GM20000 (cell line): ENCODE measurements at regions not wholly inside any gene's neighbourhood (a gene's known extent, or its start where the extent isn't known, plus 50 kb on each side); places are given as distances from the start of the nearest gene placed in this dataset.

ENCODE experiments used
- DNase-seq: peaks from one replicate; pipeline ENCODE4 v3.0.0; 2012; ENCODE audit warnings: low spot score
- TF ChIP-seq, protein P1 (sequence below): IDR thresholded peaks from 2 replicates; pipeline ENCODE4 v1.5.1; 2012; ENCODE audit warnings: mild to moderate bottlenecking, control low read depth; ENCODE audit errors: extremely low read depth, missing control alignments

DNA sequence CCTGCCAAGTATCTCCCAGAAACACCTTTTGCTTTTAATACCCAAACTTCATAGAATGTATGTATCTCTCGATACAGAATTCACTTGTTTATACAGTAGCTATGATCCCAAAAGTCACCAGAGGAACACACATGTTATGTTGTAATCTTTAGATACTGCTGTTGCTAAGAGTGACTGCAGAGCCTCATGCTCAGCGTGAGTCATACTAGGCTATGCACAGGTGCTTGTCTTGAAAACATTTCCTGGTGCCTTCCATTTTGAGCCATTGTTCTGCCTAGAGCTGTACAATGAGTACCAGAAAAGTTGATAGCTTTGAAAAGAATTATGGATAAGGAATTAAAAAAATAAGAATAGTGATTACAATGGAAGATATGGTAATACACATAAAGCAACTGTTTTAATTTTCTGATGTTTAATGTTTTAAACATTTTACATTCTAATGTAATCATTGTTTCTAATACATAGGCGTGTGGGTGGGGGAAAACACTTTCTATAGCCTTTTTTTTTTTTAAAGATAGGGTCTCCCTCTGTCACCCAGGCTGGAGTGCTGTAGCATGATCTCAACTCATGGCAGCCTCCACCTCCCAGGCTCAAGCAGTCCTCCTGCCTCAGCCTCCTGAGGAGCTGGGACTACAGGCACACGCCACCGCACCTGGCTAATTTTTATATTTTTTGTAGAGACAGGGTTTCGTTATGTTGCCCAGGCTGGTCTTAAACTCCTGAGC is 79.4 kb downstream of the CD24 start:
- no peak for DNase-seq
- TF ChIP-seq, protein P1, sequence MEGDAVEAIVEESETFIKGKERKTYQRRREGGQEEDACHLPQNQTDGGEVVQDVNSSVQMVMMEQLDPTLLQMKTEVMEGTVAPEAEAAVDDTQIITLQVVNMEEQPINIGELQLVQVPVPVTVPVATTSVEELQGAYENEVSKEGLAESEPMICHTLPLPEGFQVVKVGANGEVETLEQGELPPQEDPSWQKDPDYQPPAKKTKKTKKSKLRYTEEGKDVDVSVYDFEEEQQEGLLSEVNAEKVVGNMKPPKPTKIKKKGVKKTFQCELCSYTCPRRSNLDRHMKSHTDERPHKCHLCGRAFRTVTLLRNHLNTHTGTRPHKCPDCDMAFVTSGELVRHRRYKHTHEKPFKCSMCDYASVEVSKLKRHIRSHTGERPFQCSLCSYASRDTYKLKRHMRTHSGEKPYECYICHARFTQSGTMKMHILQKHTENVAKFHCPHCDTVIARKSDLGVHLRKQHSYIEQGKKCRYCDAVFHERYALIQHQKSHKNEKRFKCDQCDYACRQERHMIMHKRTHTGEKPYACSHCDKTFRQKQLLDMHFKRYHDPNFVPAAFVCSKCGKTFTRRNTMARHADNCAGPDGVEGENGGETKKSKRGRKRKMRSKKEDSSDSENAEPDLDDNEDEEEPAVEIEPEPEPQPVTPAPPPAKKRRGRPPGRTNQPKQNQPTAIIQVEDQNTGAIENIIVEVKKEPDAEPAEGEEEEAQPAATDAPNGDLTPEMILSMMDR = no peak

DNA sequence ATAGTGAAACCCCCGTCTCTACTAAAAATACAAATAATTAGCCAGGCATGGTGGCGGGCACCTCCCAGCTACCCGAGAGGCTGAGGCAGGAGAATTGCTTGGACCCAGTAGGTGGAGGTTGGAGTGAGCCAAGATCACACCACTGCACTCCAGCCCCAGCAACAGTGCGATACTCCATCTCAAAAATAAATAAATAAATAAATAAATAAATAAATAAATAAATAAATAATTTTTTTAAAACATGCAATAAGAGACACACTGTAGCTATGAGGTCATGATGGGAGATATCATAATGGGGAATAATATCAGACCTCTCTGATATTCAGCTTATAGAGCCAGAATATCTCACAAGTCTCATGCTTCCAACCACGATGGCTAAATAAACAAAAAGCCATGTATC is 82.3 kb downstream of the CD24 start:
- TF ChIP-seq, protein P1 = no peak

DNA sequence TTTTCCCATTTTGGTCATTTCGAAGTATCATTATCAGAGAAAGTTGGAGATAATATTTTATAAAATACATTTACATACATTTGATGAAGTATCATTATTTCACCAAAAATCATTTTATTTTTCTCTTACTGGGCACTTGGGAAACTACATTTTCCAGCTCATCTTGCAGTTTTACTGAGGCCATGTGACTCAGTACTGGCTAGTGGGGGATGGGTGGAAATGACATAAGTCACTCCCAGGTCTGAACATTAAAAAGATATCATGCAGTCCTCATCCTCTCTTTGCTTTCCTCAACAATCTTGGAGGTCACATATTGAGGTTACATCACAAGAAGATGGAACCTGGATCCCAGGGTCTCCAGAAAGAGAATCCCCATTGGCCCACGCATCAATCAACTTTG is 84.1 kb downstream of the CD24 start:
- DNase-seq = no peak
- TF ChIP-seq, protein P1 = no peak

More for the DNA sequence above, 82.3 kb downstream of the CD24 start:
- DNase-seq = no peak

DNA sequence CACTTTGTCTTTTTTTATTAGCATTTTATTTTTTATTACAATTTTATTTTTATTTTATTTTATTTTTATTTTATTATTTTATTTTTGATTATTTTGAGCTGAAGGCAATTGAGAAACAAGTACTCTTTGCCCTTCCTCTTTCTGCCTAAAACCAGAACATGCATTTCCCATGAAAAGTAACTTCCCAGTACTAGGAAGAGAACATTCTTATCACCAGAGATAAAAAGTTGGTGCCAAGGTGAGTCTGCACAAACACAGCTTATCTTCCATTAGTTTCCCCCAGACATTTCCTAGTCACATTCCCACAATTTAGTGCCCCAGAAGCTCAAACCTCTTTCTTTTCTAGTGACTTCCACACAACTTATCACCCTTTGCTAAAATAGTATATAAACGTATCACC is 84.8 kb downstream of the CD24 start:
- TF ChIP-seq, protein P1 = no peak
- no peak for DNase-seq

DNA sequence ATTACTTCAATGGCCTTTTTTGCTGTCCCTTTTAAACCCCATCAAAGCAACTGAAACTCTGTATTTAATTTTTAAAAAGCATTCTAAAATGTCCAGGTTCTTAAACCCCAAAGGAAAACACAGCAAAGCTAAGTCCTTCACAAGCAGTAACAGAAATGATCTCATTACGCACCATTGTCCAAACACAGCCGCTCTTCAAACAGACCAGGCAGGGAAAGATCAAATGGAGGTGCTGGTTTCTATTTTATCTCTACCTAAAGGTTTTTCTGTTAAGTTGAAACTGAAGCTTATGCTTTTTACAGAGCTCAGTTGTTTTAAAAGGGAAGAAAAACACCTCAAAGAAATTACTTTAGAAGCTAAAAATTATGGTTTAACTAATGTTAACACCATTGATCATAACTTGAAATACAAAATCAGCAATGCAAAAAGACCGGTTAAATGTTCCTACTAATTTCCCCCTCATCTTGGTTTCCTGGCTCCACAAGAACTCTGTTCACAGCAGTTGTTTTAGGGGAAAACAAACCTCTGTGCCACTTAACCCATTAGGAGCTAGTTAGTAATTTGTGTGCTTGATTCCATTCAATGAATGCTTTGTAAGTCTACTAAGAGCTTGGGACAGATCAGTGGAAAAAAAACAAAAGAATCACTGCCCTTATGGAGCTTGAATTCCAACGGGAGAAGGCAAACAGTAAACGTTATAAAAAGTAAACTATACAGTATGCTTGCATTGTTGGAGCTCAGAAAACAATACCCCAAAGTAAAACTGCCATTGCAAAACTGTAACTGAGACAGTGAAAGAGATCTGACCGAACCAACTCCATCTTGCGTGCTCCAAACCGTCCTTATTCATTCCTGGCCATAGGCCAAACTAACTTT is 87.4 kb downstream of the CD24 start:
- no peak for DNase-seq
- TF ChIP-seq, protein P1 = no peak

DNA sequence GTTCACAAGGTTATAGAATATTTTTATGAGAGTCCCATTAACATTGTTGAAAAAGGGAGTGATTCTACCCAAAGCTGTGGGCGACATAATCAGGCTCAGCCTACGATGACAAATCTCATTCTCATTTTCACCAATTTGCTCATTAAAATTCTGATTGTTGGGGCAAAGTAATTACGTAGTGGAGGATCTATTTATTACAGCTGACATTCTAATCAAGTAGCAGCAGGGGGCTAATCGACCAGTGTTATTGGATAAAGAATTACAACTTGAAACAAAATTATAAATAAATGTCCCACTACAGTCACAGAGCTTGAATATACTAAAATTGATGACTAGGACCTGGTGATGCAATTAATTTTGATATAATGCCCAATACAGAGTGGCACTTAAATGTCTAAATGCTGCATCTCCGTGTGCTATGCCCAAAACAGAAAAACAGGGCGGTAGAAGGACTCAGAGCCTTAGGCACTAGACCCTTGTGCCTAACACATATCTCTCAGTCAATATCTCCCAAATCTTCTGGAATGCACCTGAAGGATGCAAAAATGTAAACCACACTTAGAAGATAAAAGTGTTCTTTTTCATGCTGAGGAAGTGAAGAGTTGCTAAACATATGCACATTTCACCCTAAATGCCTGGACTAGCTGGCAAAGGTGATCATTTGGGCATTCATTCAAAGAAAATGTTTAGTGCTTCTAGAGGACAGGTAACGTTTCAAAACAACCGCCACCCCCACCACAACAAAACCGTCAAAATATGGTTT is 88.3 kb downstream of the CD24 start:
- TF ChIP-seq, protein P1 = no peak
- no peak for DNase-seq
